ENCODE measurements at regions not wholly inside any gene's neighbourhood (a gene's known extent, or its start where the extent isn't known, plus 50 kb on each side); places are given as distances from the start of the nearest gene placed in this dataset.

- H4K20me1 ChIP-seq (ENCODE audit: control insufficient read depth, extremely low read depth, insufficient read depth, low read length), result no peaks in the 10 kb centered on the region
- H3K9me3 ChIP-seq (ENCODE audit: control insufficient read depth, low read depth, low read length), result no peaks in the 10 kb centered on the region
- H3K36me3 ChIP-seq (ENCODE audit: control insufficient read depth in 2 of 2, extremely low read depth in 1 of 2, insufficient read depth in 2 of 2, low read length in 2 of 2), result no peaks in the 10 kb centered on the region
- H3K4me1 ChIP-seq (ENCODE audit: control insufficient read depth, extremely low read depth, insufficient read depth, low read length), result no peaks in the 10 kb centered on the region
- H3K79me2 ChIP-seq (ENCODE audit: control insufficient read depth, insufficient read depth, low read length), result no peaks in the 10 kb centered on the region
- dilution Hi-C loops (cut with MboI; ENCODE audit: extremely low pct_ligation_motif_present, low sequenced_read_pairs), result no loop called here
- no peaks in the 10 kb centered on the region for H3K9me1 ChIP-seq (ENCODE audit: control insufficient read depth, extremely low read depth, insufficient read depth, low read length)
- no peak overlapping the region for H3K27ac ChIP-seq (ENCODE audit: control insufficient read depth, insufficient read depth, low read length)
- no peak for FAIRE-seq
- H3K4me3 ChIP-seq (ENCODE audit: control insufficient read depth in 2 of 3, extremely low read depth in 1 of 3, insufficient read depth in 2 of 3, low read depth in 1 of 3, low read length in 3 of 3), result no peak overlapping the region
- no peak overlapping the region for H3K9ac ChIP-seq (ENCODE audit: control insufficient read depth, extremely low read depth, insufficient read depth, low read length)
- DNase-seq (ENCODE audit: low read depth, low spot score), result no peak
- no peak overlapping the region for H2AFZ ChIP-seq (ENCODE audit: control insufficient read depth, low read length)
- peaks cover 3% of the 10 kb centered on the region for H3K27me3 ChIP-seq (ENCODE audit: control insufficient read depth, extremely low read depth, insufficient read depth, low read length)
- H3K4me2 ChIP-seq (ENCODE audit: control insufficient read depth, extremely low read depth, insufficient read depth, low read depth, low read length), result no peak overlapping the region
- no peak for TF ChIP-seq EZH2 (IDR thresholded peaks at IDR 0.05; ENCODE audit: low read length)
- TF ChIP-seq CTCF (optimal IDR thresholded peaks at IDR 0.05 in 1 of 3, IDR thresholded peaks at IDR 0.05 in 1 of 3, conservative IDR thresholded peaks at IDR 0.05 in 1 of 3; ENCODE audit: extremely low read depth in 1 of 3, insufficient read depth in 2 of 3, low read length in 3 of 3), result no peak
These were observed 195.0 kb upstream of the RAB6C start for GRCh38 chr2:129784486-129784885.

- H3K27me3 ChIP-seq (ENCODE audit: control insufficient read depth, extremely low read depth, insufficient read depth, low read length), result no peaks in the 10 kb centered on the region
- no peak overlapping the region for H3K4me3 ChIP-seq (ENCODE audit: control insufficient read depth in 2 of 3, extremely low read depth in 1 of 3, insufficient read depth in 2 of 3, low read depth in 1 of 3, low read length in 3 of 3)
- H3K4me1 ChIP-seq (ENCODE audit: control insufficient read depth, extremely low read depth, insufficient read depth, low read length), result no peaks in the 10 kb centered on the region
- dilution Hi-C loops (cut with MboI; ENCODE audit: extremely low pct_ligation_motif_present, low sequenced_read_pairs), result no loop called here
- no peaks in the 10 kb centered on the region for H4K20me1 ChIP-seq (ENCODE audit: control insufficient read depth, extremely low read depth, insufficient read depth, low read length)
- FAIRE-seq (no peak), DNase-seq (ENCODE audit: low read depth, low spot score) (no peak)
- H2AFZ ChIP-seq (ENCODE audit: control insufficient read depth, low read length), result no peak overlapping the region
- no peak overlapping the region for H3K9ac ChIP-seq (ENCODE audit: control insufficient read depth, extremely low read depth, insufficient read depth, low read length)
- no peaks in the 10 kb centered on the region for H3K9me3 ChIP-seq (ENCODE audit: control insufficient read depth, low read depth, low read length)
- no peak overlapping the region for H3K27ac ChIP-seq (ENCODE audit: control insufficient read depth, insufficient read depth, low read length)
- no peak for TF ChIP-seq CTCF (optimal IDR thresholded peaks at IDR 0.05 in 1 of 3, IDR thresholded peaks at IDR 0.05 in 1 of 3, conservative IDR thresholded peaks at IDR 0.05 in 1 of 3; ENCODE audit: extremely low read depth in 1 of 3, insufficient read depth in 2 of 3, low read length in 3 of 3)
- TF ChIP-seq EZH2 (IDR thresholded peaks at IDR 0.05; ENCODE audit: low read length), result no peak
- no peaks in the 10 kb centered on the region for H3K79me2 ChIP-seq (ENCODE audit: control insufficient read depth, insufficient read depth, low read length)
- H3K36me3 ChIP-seq (ENCODE audit: control insufficient read depth in 2 of 2, extremely low read depth in 1 of 2, insufficient read depth in 2 of 2, low read length in 2 of 2), result no peaks in the 10 kb centered on the region
- no peaks in the 10 kb centered on the region for H3K9me1 ChIP-seq (ENCODE audit: control insufficient read depth, extremely low read depth, insufficient read depth, low read length)
- H3K4me2 ChIP-seq (ENCODE audit: control insufficient read depth, extremely low read depth, insufficient read depth, low read depth, low read length), result no peak overlapping the region
These were observed 187.8 kb upstream of the RAB6C start for GRCh38 chr2:129791712-129792111.
